NT2/D1 (cell line): ENCODE measurements at regions not wholly inside any gene's neighbourhood (a gene's known extent, or its start where the extent isn't known, plus 50 kb on each side); places are given as distances from the start of the nearest gene placed in this dataset.

ENCODE experiments used
- DNase-seq: peaks from one replicate; pipeline ENCODE4 v3.0.0-alpha.2; 2011; ENCODE audit warnings: low read depth, low spot score
- H3K27me3 ChIP-seq: 2 replicates; pipeline ENCODE4 v1.6.0; 2011; ENCODE audit warnings: mild to moderate bottlenecking; ENCODE audit not compliant: insufficient read length, insufficient read depth
- H3K36me3 ChIP-seq: 2 replicates; pipeline ENCODE4 v1.6.1; 2011; ENCODE audit warnings: mild to moderate bottlenecking, low read length, mixed read lengths; ENCODE audit not compliant: insufficient read depth, insufficient read length
- H3K4me1 ChIP-seq: 2 replicates; pipeline ENCODE4 v1.5.1; 2011; ENCODE audit not compliant: insufficient read depth, insufficient read length
- H3K4me3 ChIP-seq: 2 replicates; pipeline ENCODE4 v1.5.1; 2011; ENCODE audit warnings: low read depth; ENCODE audit not compliant: insufficient read length
- H3K9ac ChIP-seq: 2 replicates; pipeline ENCODE4 v1.6.0; 2011; ENCODE audit warnings: low read depth; ENCODE audit not compliant: insufficient read length
- H3K9me3 ChIP-seq: 2 replicates; pipeline ENCODE4 v1.5.1; 2011; ENCODE audit warnings: mild to moderate bottlenecking, low read length; ENCODE audit not compliant: insufficient read depth
- SUZ12 ChIP-seq: IDR thresholded peaks from 2 replicates; pipeline ENCODE4 v1.6.1; 2011; ENCODE audit not compliant: insufficient read length, insufficient read depth; ENCODE audit errors: extremely low read depth
- YY1 ChIP-seq: IDR thresholded peaks from 2 replicates; pipeline ENCODE4 v1.6.1; 2011; ENCODE audit not compliant: insufficient read length, insufficient read depth
- ZNF274 ChIP-seq: IDR thresholded peaks from 2 replicates; pipeline ENCODE4 v1.6.1; 2011; ENCODE audit warnings: mild to moderate bottlenecking, low read depth, low read length

- TF ChIP-seq SUZ12 (no peak), YY1 (no peak), ZNF274 (no peak)
- H3K4me1 ChIP-seq, result no peaks in the 10 kb centered on the region
Measured at GRCh38 chr1:14297356-14297755, 301.1 kb upstream of the KAZN start.

GRCh38 chr1:14298806-14299205 is 299.7 kb upstream of the KAZN start:
- no peak for TF ChIP-seq YY1
- no peak for TF ChIP-seq ZNF274
- TF ChIP-seq SUZ12, result no peak
- Histone ChIP-seq H3K4me1 (no peaks in the 10 kb centered on the region), H3K4me3 (no peak overlapping the region), H3K36me3 (no peaks in the 10 kb centered on the region), H3K9ac (no peak overlapping the region), H3K9me3 (no peaks in the 10 kb centered on the region), H3K27me3 (no peaks in the 10 kb centered on the region)
- no peak for DNase-seq

More at GRCh38 chr1:14297356-14297755, 301.1 kb upstream of the KAZN start:
- no peaks in the 10 kb centered on the region for H3K9me3 ChIP-seq
- no peak overlapping the region for H3K4me3 ChIP-seq
- H3K27me3 ChIP-seq, result no peaks in the 10 kb centered on the region
- DNase-seq, result no peak
- H3K9ac ChIP-seq, result no peak overlapping the region
- no peaks in the 10 kb centered on the region for H3K36me3 ChIP-seq

GRCh38 chr1:14300991-14301703 is 297.3 kb upstream of the KAZN start:
- no peaks in the 10 kb centered on the region for H3K36me3 ChIP-seq
- H3K9ac ChIP-seq, result no peak overlapping the region
- TF ChIP-seq YY1, result no peak
- TF ChIP-seq ZNF274, result no peak
- H3K4me3 ChIP-seq, result no peak overlapping the region
- no peaks in the 10 kb centered on the region for H3K4me1 ChIP-seq
- no peaks in the 10 kb centered on the region for H3K9me3 ChIP-seq
- H3K27me3 ChIP-seq, result no peaks in the 10 kb centered on the region
- DNase-seq, result no peak

- TF ChIP-seq SUZ12 (no peak), ZNF274 (no peak), YY1 (no peak)
- no peaks in the 10 kb centered on the region for H3K9me3 ChIP-seq
- DNase-seq, result no peak
Measured at GRCh38 chr1:14301704-14302024, 296.8 kb upstream of the KAZN start.

GRCh38 chr1:14302025-14302424 is 296.5 kb upstream of the KAZN start:
- no peak for TF ChIP-seq ZNF274
- no peak for TF ChIP-seq SUZ12
- no peak for TF ChIP-seq YY1
- no peak for DNase-seq
- H3K4me1 ChIP-seq, result no peaks in the 10 kb centered on the region

More at GRCh38 chr1:14301704-14302024, 296.8 kb upstream of the KAZN start:
- H3K9ac ChIP-seq, result no peak overlapping the region
- no peak overlapping the region for H3K4me3 ChIP-seq
- no peaks in the 10 kb centered on the region for H3K36me3 ChIP-seq
- H3K4me1 ChIP-seq, result no peaks in the 10 kb centered on the region
- no peaks in the 10 kb centered on the region for H3K27me3 ChIP-seq

GRCh38 chr1:14303011-14303410 is 295.5 kb upstream of the KAZN start:
- H3K36me3 ChIP-seq, result no peaks in the 10 kb centered on the region
- no peak overlapping the region for H3K9ac ChIP-seq
- no peaks in the 10 kb centered on the region for H3K9me3 ChIP-seq
- no peak for DNase-seq
- no peaks in the 10 kb centered on the region for H3K27me3 ChIP-seq
- no peaks in the 10 kb centered on the region for H3K4me1 ChIP-seq
- no peak overlapping the region for H3K4me3 ChIP-seq
- no peak for TF ChIP-seq SUZ12
- no peak for TF ChIP-seq ZNF274
- TF ChIP-seq YY1, result no peak

More at GRCh38 chr1:14302025-14302424, 296.5 kb upstream of the KAZN start:
- Histone ChIP-seq H3K4me3 (no peak overlapping the region), H3K27me3 (no peaks in the 10 kb centered on the region), H3K9me3 (no peaks in the 10 kb centered on the region), H3K9ac (no peak overlapping the region), H3K36me3 (no peaks in the 10 kb centered on the region)

- Histone ChIP-seq H3K27me3 (no peaks in the 10 kb centered on the region), H3K9ac (no peak overlapping the region), H3K4me3 (no peak overlapping the region), H3K36me3 (no peaks in the 10 kb centered on the region), H3K4me1 (no peaks in the 10 kb centered on the region), H3K9me3 (no peaks in the 10 kb centered on the region)
- no peak for TF ChIP-seq ZNF274
- no peak for TF ChIP-seq SUZ12
- TF ChIP-seq YY1, result no peak
- DNase-seq, result no peak
Measured at GRCh38 chr1:14304381-14304865, 294.1 kb upstream of the KAZN start.

GRCh38 chr1:14308460-14308859 is 290.0 kb upstream of the KAZN start:
- H3K9ac ChIP-seq, result no peak overlapping the region
- DNase-seq, result no peak
- TF ChIP-seq ZNF274 (no peak), YY1 (no peak), SUZ12 (no peak)
- no peaks in the 10 kb centered on the region for H3K36me3 ChIP-seq
- H3K4me1 ChIP-seq, result no peaks in the 10 kb centered on the region
- no peaks in the 10 kb centered on the region for H3K27me3 ChIP-seq
- peaks cover 4% of the 10 kb centered on the region; the same call in 1 of the 2 replicates for H3K9me3 ChIP-seq
- H3K4me3 ChIP-seq, result no peak overlapping the region
